ENCODE measurements at regions not wholly inside any gene's neighbourhood (a gene's known extent, or its start where the extent isn't known, plus 50 kb on each side); places are given as distances from the start of the nearest gene placed in this dataset.
"Not testable (repeated sequence)": the region's sequence is repeated elsewhere in the genome, so short reads cannot be mapped to it uniquely, and the experiment has no call there.

- H3K27ac Mint-ChIP-seq = no peak overlapping the region
- H3K4me1 Mint-ChIP-seq = no peaks in the 10 kb centered on the region
- H3K27me3 Mint-ChIP-seq (ENCODE audit: low read depth in 3 of 3) = peaks cover 0 to 9% (median 3%) of the 10 kb centered on the region in 3 donors
- no peak overlapping the region for H3K4me3 Mint-ChIP-seq
- DNase-seq = no peak
- no peaks in the 10 kb centered on the region for H3K9me3 Mint-ChIP-seq
- no peaks in the 10 kb centered on the region for H3K36me3 Mint-ChIP-seq
Measured at GRCh38 chr1:224041032-224041431, 72.9 kb upstream of the FBXO28 start.

GRCh38 chr1:224040423-224040822 is 73.5 kb upstream of the FBXO28 start:
- not testable (repeated sequence) for H3K4me1 Mint-ChIP-seq; H3K36me3 Mint-ChIP-seq; H3K9me3 Mint-ChIP-seq; H3K4me3 Mint-ChIP-seq; H3K27ac Mint-ChIP-seq; H3K27me3 Mint-ChIP-seq (ENCODE audit: low read depth in 3 of 3); DNase-seq

- not testable (repeated sequence) for H3K36me3 Mint-ChIP-seq; H3K4me1 Mint-ChIP-seq; H3K27ac Mint-ChIP-seq; H3K9me3 Mint-ChIP-seq; H3K4me3 Mint-ChIP-seq; DNase-seq; H3K27me3 Mint-ChIP-seq (ENCODE audit: low read depth in 3 of 3)
Measured at GRCh38 chr1:224040006-224040405, 73.9 kb upstream of the FBXO28 start.

- H3K4me1 Mint-ChIP-seq; H3K9me3 Mint-ChIP-seq; H3K27ac Mint-ChIP-seq; H3K36me3 Mint-ChIP-seq; DNase-seq; H3K4me3 Mint-ChIP-seq; H3K27me3 Mint-ChIP-seq (ENCODE audit: low read depth in 3 of 3): not testable (repeated sequence)
Measured at GRCh38 chr1:224038832-224039231, 75.1 kb upstream of the FBXO28 start.

GRCh38 chr1:224037362-224037761 is 76.5 kb upstream of the FBXO28 start:
- H3K4me3 Mint-ChIP-seq; H3K27ac Mint-ChIP-seq; H3K9me3 Mint-ChIP-seq; DNase-seq; H3K4me1 Mint-ChIP-seq; H3K36me3 Mint-ChIP-seq; H3K27me3 Mint-ChIP-seq (ENCODE audit: low read depth in 3 of 3): not testable (repeated sequence)

GRCh38 chr1:224032608-224033276 is 81.2 kb upstream of the FBXO28 start:
- not testable (repeated sequence) for H3K4me1 Mint-ChIP-seq

GRCh38 chr1:224031986-224032385 is 81.9 kb upstream of the FBXO28 start:
- H3K9me3 Mint-ChIP-seq; H3K36me3 Mint-ChIP-seq; H3K27me3 Mint-ChIP-seq (ENCODE audit: low read depth in 3 of 3); H3K4me3 Mint-ChIP-seq; H3K27ac Mint-ChIP-seq; DNase-seq; H3K4me1 Mint-ChIP-seq: not testable (repeated sequence)

More at GRCh38 chr1:224032608-224033276, 81.2 kb upstream of the FBXO28 start:
- not testable (repeated sequence) for H3K36me3 Mint-ChIP-seq; H3K27ac Mint-ChIP-seq; H3K4me3 Mint-ChIP-seq; H3K9me3 Mint-ChIP-seq; DNase-seq; H3K27me3 Mint-ChIP-seq (ENCODE audit: low read depth in 3 of 3)

GRCh38 chr1:224030257-224030656 is 83.7 kb upstream of the FBXO28 start:
- not testable (repeated sequence) for H3K27ac Mint-ChIP-seq; H3K36me3 Mint-ChIP-seq; DNase-seq; H3K4me3 Mint-ChIP-seq; H3K27me3 Mint-ChIP-seq (ENCODE audit: low read depth in 3 of 3); H3K4me1 Mint-ChIP-seq; H3K9me3 Mint-ChIP-seq

GRCh38 chr1:224029286-224030025 is 84.5 kb upstream of the FBXO28 start:
- not testable (repeated sequence) for H3K4me1 Mint-ChIP-seq; H3K27ac Mint-ChIP-seq; H3K9me3 Mint-ChIP-seq; H3K4me3 Mint-ChIP-seq; DNase-seq; H3K27me3 Mint-ChIP-seq (ENCODE audit: low read depth in 3 of 3); H3K36me3 Mint-ChIP-seq

- H3K9me3 Mint-ChIP-seq; H3K4me3 Mint-ChIP-seq; H3K4me1 Mint-ChIP-seq; H3K36me3 Mint-ChIP-seq; H3K27ac Mint-ChIP-seq; H3K27me3 Mint-ChIP-seq (ENCODE audit: low read depth in 3 of 3); DNase-seq: not testable (repeated sequence)
Measured at GRCh38 chr1:224028802-224029201, 85.1 kb upstream of the FBXO28 start.

GRCh38 chr1:224023122-224023521 is 90.8 kb upstream of the FBXO28 start:
- not testable (repeated sequence) for H3K4me1 Mint-ChIP-seq, H3K4me3 Mint-ChIP-seq, H3K9me3 Mint-ChIP-seq

GRCh38 chr1:224022249-224022970 is 91.5 kb upstream of the FBXO28 start:
- H3K27me3 Mint-ChIP-seq (ENCODE audit: low read depth in 3 of 3); H3K4me1 Mint-ChIP-seq; H3K9me3 Mint-ChIP-seq; H3K36me3 Mint-ChIP-seq; H3K27ac Mint-ChIP-seq; H3K4me3 Mint-ChIP-seq; DNase-seq: not testable (repeated sequence)

More at GRCh38 chr1:224023122-224023521, 90.8 kb upstream of the FBXO28 start:
- H3K27me3 Mint-ChIP-seq (ENCODE audit: low read depth in 3 of 3); DNase-seq; H3K27ac Mint-ChIP-seq; H3K36me3 Mint-ChIP-seq: not testable (repeated sequence)

- H3K4me1 Mint-ChIP-seq; H3K36me3 Mint-ChIP-seq; H3K27ac Mint-ChIP-seq; H3K27me3 Mint-ChIP-seq (ENCODE audit: low read depth in 3 of 3); H3K9me3 Mint-ChIP-seq; DNase-seq; H3K4me3 Mint-ChIP-seq: not testable (repeated sequence)
Measured at GRCh38 chr1:224019866-224020265, 94.0 kb upstream of the FBXO28 start.

GRCh38 chr1:224015782-224016181 is 98.1 kb upstream of the FBXO28 start:
- not testable (repeated sequence) for H3K4me1 Mint-ChIP-seq; H3K27ac Mint-ChIP-seq; DNase-seq; H3K27me3 Mint-ChIP-seq (ENCODE audit: low read depth in 3 of 3); H3K9me3 Mint-ChIP-seq; H3K36me3 Mint-ChIP-seq; H3K4me3 Mint-ChIP-seq

- Mint-ChIP-seq H3K9me3 (no peaks in the 10 kb centered on the region), H3K36me3 (peaks cover 0 to 5% (median 0%) of the 10 kb centered on the region in 3 donors), H3K27ac (no peak overlapping the region), H3K27me3 (ENCODE audit: low read depth in 3 of 3) (no peaks in the 10 kb centered on the region), H3K4me1 (no peaks in the 10 kb centered on the region), H3K4me3 (no peak overlapping the region)
- no peak for DNase-seq
Measured at GRCh38 chr1:224014330-224014649, 99.6 kb upstream of the FBXO28 start.

Measured in immature natural killer cell (primary cell).